Natural killer cell (primary cell): ENCODE measurements at regions not wholly inside any gene's neighbourhood (a gene's known extent, or its start where the extent isn't known, plus 50 kb on each side); places are given as distances from the start of the nearest gene placed in this dataset.

Experiments used
- ATAC-seq, 3 donors: fragments of 150-1000 bp in 2 of 3; fragments of 200-7000 bp in 1 of 3; cut with Tn5 transposase; 1 replicate in 1 of 3; 2 replicates in 2 of 3; pipeline ENCODE4 v1.10.0; 2021; ENCODE audit warnings: mild to moderate bottlenecking in 2 of 3, moderate library complexity in 2 of 3
- DNase-seq, 2 donors: peaks; one replicate each; pipeline versions ENCODE4 v3.0.0 to v3.0.0-alpha.2; 2013 to 2021; ENCODE audit warnings: mixed read lengths in 1 of 2
- H3K27ac ChIP-seq: one replicate; pipeline ENCODE4 v1.5.1; 2013; ENCODE audit warnings: mild to moderate bottlenecking, low read length
- H3K27me3 ChIP-seq: one replicate; pipeline ENCODE4 v1.6.1; 2013; ENCODE audit warnings: low read length; ENCODE audit not compliant: control insufficient read depth, insufficient read depth
- H3K36me3 ChIP-seq: one replicate; pipeline ENCODE4 v1.6.1; 2013; ENCODE audit warnings: low read length; ENCODE audit not compliant: control insufficient read depth, insufficient read depth
- H3K4me1 ChIP-seq: one replicate; pipeline ENCODE4 v1.6.1; 2013; ENCODE audit warnings: low read length; ENCODE audit not compliant: control insufficient read depth, insufficient read depth
- H3K4me3 ChIP-seq: one replicate; pipeline ENCODE4 v1.5.1; 2013; ENCODE audit warnings: low read length
- H3K9me3 ChIP-seq: one replicate; pipeline ENCODE4 v1.6.1; 2013; ENCODE audit warnings: low read length; ENCODE audit not compliant: control insufficient read depth, insufficient read depth
- H3K27ac Mint-ChIP-seq, 2 donors: one replicate each; pipeline ENCODE4 v1.8.0; 2022; ENCODE audit warnings: mild to moderate bottlenecking in 2 of 2, mixed read lengths in 2 of 2, moderate library complexity in 1 of 2
- H3K27me3 Mint-ChIP-seq, 2 donors: one replicate each; pipeline ENCODE4 v1.8.0; 2022; ENCODE audit warnings: low read depth in 2 of 2, mixed read lengths in 2 of 2
- H3K36me3 Mint-ChIP-seq: one replicate; pipeline ENCODE4 v1.8.0; 2022; ENCODE audit warnings: mixed read lengths
- H3K4me1 Mint-ChIP-seq, 2 donors: one replicate each; pipeline ENCODE4 v1.8.0; 2022; ENCODE audit warnings: mixed read lengths in 2 of 2
- H3K4me3 Mint-ChIP-seq: one replicate; pipeline ENCODE4 v1.8.0; 2022; ENCODE audit warnings: mild to moderate bottlenecking, moderate library complexity, mixed read lengths
- H3K9me3 Mint-ChIP-seq, 2 donors: one replicate each; pipeline ENCODE4 v1.8.0; 2022; ENCODE audit warnings: mixed read lengths in 2 of 2
- WGBS: methylation state at CpG from one replicate; pipeline ENCODE4 v1.1.7; 2013; ENCODE audit warnings: missing lambda C conversion rate; ENCODE audit not compliant: insufficient coverage; 5-methylcytosine and 5-hydroxymethylcytosine counted together
- intact Hi-C: fragments of 100-400 bp; cut with micrococcal nuclease; formaldehyde crosslinking; loops from one replicate; pipeline ENCODE4 v1.14.2; 2022
- TF ChIP-seq, protein P1 (sequence below): fragments of 200-600 bp; IDR thresholded peaks from one replicate; pipeline ENCODE4 v1.8.0; 2022; ENCODE audit warnings: antibody characterized with exemption

GRCh38 chr18:42137693-42138375 lies 182.8 kb downstream of the PIK3C3 start:
- Mint-ChIP-seq H3K9me3 (peaks cover 5 to 7% of the 10 kb centered on the region in 2 donors), H3K4me3 (no peak overlapping the region), H3K36me3 (no peaks in the 10 kb centered on the region), H3K4me1 (no peaks in the 10 kb centered on the region), H3K27me3 (no peaks in the 10 kb centered on the region), H3K27ac (no peak overlapping the region)
- H3K27me3 ChIP-seq, result no peaks in the 10 kb centered on the region
- intact Hi-C loops, result no loop called here
- no peaks in the 10 kb centered on the region for H3K36me3 ChIP-seq
- 91% methylated on average over 3 of the region's 3 CpGs for WGBS
- H3K9me3 ChIP-seq, result peaks cover 16% of the 10 kb centered on the region
- DNase-seq (no peak), ATAC-seq (no peak)
- TF ChIP-seq, protein P1, sequence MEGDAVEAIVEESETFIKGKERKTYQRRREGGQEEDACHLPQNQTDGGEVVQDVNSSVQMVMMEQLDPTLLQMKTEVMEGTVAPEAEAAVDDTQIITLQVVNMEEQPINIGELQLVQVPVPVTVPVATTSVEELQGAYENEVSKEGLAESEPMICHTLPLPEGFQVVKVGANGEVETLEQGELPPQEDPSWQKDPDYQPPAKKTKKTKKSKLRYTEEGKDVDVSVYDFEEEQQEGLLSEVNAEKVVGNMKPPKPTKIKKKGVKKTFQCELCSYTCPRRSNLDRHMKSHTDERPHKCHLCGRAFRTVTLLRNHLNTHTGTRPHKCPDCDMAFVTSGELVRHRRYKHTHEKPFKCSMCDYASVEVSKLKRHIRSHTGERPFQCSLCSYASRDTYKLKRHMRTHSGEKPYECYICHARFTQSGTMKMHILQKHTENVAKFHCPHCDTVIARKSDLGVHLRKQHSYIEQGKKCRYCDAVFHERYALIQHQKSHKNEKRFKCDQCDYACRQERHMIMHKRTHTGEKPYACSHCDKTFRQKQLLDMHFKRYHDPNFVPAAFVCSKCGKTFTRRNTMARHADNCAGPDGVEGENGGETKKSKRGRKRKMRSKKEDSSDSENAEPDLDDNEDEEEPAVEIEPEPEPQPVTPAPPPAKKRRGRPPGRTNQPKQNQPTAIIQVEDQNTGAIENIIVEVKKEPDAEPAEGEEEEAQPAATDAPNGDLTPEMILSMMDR, result no peak
- no peak overlapping the region for H3K4me3 ChIP-seq
- H3K4me1 ChIP-seq, result no peaks in the 10 kb centered on the region
- no peak overlapping the region for H3K27ac ChIP-seq

DNA sequence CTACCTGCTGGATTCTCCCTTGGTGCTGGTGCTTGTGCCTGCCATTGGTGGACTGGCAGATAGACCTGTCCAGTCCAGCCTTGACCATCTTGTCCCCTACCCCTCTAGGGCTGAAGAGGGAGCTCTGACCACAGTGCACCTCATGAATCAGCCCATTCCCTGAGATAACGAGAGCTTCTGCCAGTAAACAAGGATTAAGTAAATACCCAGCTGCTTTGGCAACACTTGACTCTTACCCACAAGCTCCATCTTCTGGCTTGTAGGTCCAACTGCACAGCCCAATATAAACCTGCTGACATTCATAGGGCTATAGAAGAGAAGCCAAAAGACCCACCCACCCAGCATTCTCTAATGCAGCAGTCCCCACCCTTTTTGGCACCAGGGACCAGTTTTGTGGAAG lies 186.4 kb downstream of the PIK3C3 start:
- Histone ChIP-seq H3K36me3 (no peaks in the 10 kb centered on the region), H3K27me3 (no peaks in the 10 kb centered on the region), H3K9me3 (peaks cover 16% of the 10 kb centered on the region), H3K27ac (no peak overlapping the region), H3K4me3 (no peak overlapping the region), H3K4me1 (no peaks in the 10 kb centered on the region)
- Mint-ChIP-seq H3K27ac (no peak overlapping the region), H3K9me3 (peaks cover 5 to 10% of the 10 kb centered on the region in 2 donors), H3K4me1 (no peaks in the 10 kb centered on the region), H3K27me3 (no peaks in the 10 kb centered on the region), H3K4me3 (no peak overlapping the region), H3K36me3 (no peaks in the 10 kb centered on the region)
- intact Hi-C loops, result no loop called here
- no peak for DNase-seq
- ATAC-seq, result no peak
- 90% methylated on average over 1 of the region's 1 CpG for WGBS
- TF ChIP-seq, protein P1, result no peak

DNA sequence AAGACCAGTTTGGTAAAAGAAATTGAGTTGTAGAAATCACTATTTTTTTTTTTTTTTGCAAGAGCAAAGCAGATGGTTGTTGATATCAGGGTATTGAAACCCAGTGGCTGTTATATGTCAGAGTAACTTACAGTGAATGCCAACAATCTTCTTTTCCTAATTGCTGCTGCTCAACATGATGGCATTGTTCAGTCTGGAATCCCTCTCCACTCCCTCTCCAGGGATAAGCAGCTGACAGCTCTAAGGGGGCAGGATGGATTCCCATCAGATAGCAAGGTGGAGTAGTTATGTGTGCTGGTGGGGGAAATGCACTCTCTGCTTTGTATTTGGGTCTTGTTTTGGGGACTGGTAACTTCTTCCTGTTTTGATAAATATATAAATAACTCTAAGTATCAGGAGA lies 200.0 kb downstream of the PIK3C3 start:
- intact Hi-C loops, result no loop called here
- no peak for DNase-seq
- H3K27me3 Mint-ChIP-seq, result no peaks in the 10 kb centered on the region

More for the DNA sequence above, 200.0 kb downstream of the PIK3C3 start:
- ATAC-seq, result no peak
- Mint-ChIP-seq H3K4me3 (no peak overlapping the region), H3K4me1 (no peaks in the 10 kb centered on the region), H3K9me3 (peaks cover 0 to 12% of the 10 kb centered on the region in 2 donors), H3K27ac (no peak overlapping the region), H3K36me3 (no peaks in the 10 kb centered on the region)
- H3K4me1 ChIP-seq, result no peaks in the 10 kb centered on the region
- TF ChIP-seq, protein P1, result no peak
- no peaks in the 10 kb centered on the region for H3K36me3 ChIP-seq
- H3K27me3 ChIP-seq, result no peaks in the 10 kb centered on the region
- H3K4me3 ChIP-seq, result no peak overlapping the region
- H3K9me3 ChIP-seq, result no peaks in the 10 kb centered on the region
- no peak overlapping the region for H3K27ac ChIP-seq
